ENCODE measurements at regions not wholly inside any gene's neighbourhood (a gene's known extent, or its start where the extent isn't known, plus 50 kb on each side); places are given as distances from the start of the nearest gene placed in this dataset.

DNA sequence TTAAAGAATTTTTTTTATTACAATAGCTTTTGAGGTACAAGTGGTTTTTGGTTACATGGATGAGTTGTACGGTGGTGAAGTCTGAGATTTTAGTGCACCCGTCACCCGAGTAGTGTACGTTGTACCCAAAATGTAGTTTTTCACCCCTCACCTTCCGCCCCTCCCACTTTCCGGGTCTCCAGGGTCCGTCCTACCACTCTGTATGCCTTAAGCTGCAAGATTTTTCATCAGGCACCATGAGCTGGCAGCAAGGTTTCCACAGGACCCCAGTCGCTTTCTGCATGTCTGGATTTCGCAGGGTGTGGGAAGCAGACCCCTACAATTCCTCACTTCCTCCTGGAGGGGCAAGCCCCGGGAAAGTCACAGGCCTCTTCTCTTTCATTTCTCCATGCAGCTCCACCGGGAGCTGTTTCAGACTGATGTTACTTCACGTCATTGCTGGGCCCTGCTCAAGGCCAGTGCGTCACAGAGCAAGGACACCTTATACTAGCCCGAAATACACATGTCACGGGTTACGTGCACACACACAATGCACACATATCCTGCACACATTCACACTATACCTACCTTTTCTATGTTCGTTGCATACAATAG is 179.1 kb downstream of the ZFP36L2 start:
- H3K4me2 ChIP-seq (ENCODE audit: extremely low read depth, insufficient read depth, low read length) = no peak overlapping the region
- H3K36me3 ChIP-seq (ENCODE audit: control insufficient read depth, insufficient read depth, low read length) = no peaks in the 10 kb centered on the region
- H3K27me3 ChIP-seq (ENCODE audit: control insufficient read depth, insufficient read depth, low read length) = no peaks in the 10 kb centered on the region
- TF ChIP-seq EZH2 (IDR thresholded peaks at IDR 0.05; ENCODE audit: low read length, missing control alignments) (no peak), CTCF (conservative IDR thresholded peaks at IDR 0.05 in 1 of 2, IDR thresholded peaks at IDR 0.05 in 1 of 2; ENCODE audit: low read depth in 1 of 2, low read length in 2 of 2) (no peak)
- no peak overlapping the region for H2AFZ ChIP-seq (ENCODE audit: low read length)
- DNase-seq (ENCODE audit: low read depth in 2 of 2) = no peak
- H3K4me3 ChIP-seq (replicated peaks in 1 of 4; ENCODE audit: control extremely low read depth in 1 of 4, insufficient read depth in 1 of 4, low read depth in 3 of 4, low read length in 4 of 4) = no peak overlapping the region
- H3K27ac ChIP-seq (ENCODE audit: insufficient read depth, low read length) = no peak overlapping the region
- H3K4me1 ChIP-seq (ENCODE audit: control insufficient read depth, extremely low read depth, insufficient read depth, low read length) = peaks cover 21% of the 10 kb centered on the region
- H3K9me3 ChIP-seq (ENCODE audit: control insufficient read depth, insufficient read depth, low read depth, low read length) = no peaks in the 10 kb centered on the region
- no peaks in the 10 kb centered on the region for H3K79me2 ChIP-seq (ENCODE audit: control insufficient read depth, insufficient read depth, low read length)
- H4K20me1 ChIP-seq (ENCODE audit: control insufficient read depth, extremely low read depth, insufficient read depth, low read length) = no peaks in the 10 kb centered on the region
- H3K9ac ChIP-seq (ENCODE audit: insufficient read depth, low read length) = no peak overlapping the region

- no peak for TF ChIP-seq CTCF (conservative IDR thresholded peaks at IDR 0.05 in 1 of 2, IDR thresholded peaks at IDR 0.05 in 1 of 2; ENCODE audit: low read depth in 1 of 2, low read length in 2 of 2)
- no peak for TF ChIP-seq EZH2 (IDR thresholded peaks at IDR 0.05; ENCODE audit: low read length, missing control alignments)
- Histone ChIP-seq H3K79me2 (ENCODE audit: control insufficient read depth, insufficient read depth, low read length) (no peaks in the 10 kb centered on the region), H3K27me3 (ENCODE audit: control insufficient read depth, insufficient read depth, low read length) (no peaks in the 10 kb centered on the region), H3K27ac (ENCODE audit: insufficient read depth, low read length) (no peak overlapping the region), H4K20me1 (ENCODE audit: control insufficient read depth, extremely low read depth, insufficient read depth, low read length) (no peaks in the 10 kb centered on the region), H3K4me3 (replicated peaks in 1 of 4; ENCODE audit: control extremely low read depth in 1 of 4, insufficient read depth in 1 of 4, low read depth in 3 of 4, low read length in 4 of 4) (no peak overlapping the region), H2AFZ (ENCODE audit: low read length) (peak overlapping the region; percentile 66), H3K4me2 (ENCODE audit: extremely low read depth, insufficient read depth, low read length) (no peak overlapping the region), H3K9me3 (ENCODE audit: control insufficient read depth, insufficient read depth, low read depth, low read length) (no peaks in the 10 kb centered on the region), H3K9ac (ENCODE audit: insufficient read depth, low read length) (no peak overlapping the region), H3K4me1 (ENCODE audit: control insufficient read depth, extremely low read depth, insufficient read depth, low read length) (peaks cover 24% of the 10 kb centered on the region), H3K36me3 (ENCODE audit: control insufficient read depth, insufficient read depth, low read length) (no peaks in the 10 kb centered on the region)
- no peak for DNase-seq (ENCODE audit: low read depth in 2 of 2)
Measured at GRCh38 chr2:43045866-43046265, 180.5 kb downstream of the ZFP36L2 start.

DNA sequence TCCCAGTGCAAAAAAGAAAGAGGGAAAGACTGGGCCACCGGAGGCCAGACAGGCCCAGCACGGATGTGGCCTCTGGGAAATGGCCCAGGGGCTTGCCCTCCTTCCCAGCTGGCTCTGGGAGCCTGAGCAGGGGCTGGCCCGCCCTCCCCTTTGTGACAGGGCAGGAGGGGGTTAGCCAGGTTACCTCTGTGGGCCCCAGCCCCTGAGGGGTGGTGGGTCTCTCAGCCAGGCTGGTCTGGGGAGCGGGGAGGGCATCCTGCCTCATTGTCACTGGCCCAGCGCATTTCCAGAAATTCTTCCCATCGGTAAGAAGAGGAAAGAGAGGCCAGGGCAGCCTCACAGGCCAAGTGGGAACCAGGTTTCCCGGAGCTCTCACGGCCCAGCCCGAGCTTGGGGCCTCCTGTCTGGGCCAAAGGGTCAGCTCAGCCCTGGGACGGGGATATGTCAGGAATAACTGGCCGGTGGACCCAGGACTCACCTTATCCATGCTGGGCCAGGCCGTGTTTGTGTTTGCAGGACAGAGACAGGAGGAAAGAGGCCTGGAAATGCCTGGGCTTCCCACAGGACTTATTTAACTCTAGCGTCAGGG is 182.2 kb downstream of the ZFP36L2 start:
- Histone ChIP-seq H3K79me2 (ENCODE audit: control insufficient read depth, insufficient read depth, low read length) (no peaks in the 10 kb centered on the region), H4K20me1 (ENCODE audit: control insufficient read depth, extremely low read depth, insufficient read depth, low read length) (no peaks in the 10 kb centered on the region), H3K27me3 (ENCODE audit: control insufficient read depth, insufficient read depth, low read length) (no peaks in the 10 kb centered on the region), H3K4me3 (replicated peaks in 1 of 4; ENCODE audit: control extremely low read depth in 1 of 4, insufficient read depth in 1 of 4, low read depth in 3 of 4, low read length in 4 of 4) (no peak overlapping the region), H3K9me3 (ENCODE audit: control insufficient read depth, insufficient read depth, low read depth, low read length) (no peaks in the 10 kb centered on the region), H3K36me3 (ENCODE audit: control insufficient read depth, insufficient read depth, low read length) (no peaks in the 10 kb centered on the region), H3K9ac (ENCODE audit: insufficient read depth, low read length) (no peak overlapping the region), H3K4me2 (ENCODE audit: extremely low read depth, insufficient read depth, low read length) (no peak overlapping the region), H3K27ac (ENCODE audit: insufficient read depth, low read length) (no peak overlapping the region), H3K4me1 (ENCODE audit: control insufficient read depth, extremely low read depth, insufficient read depth, low read length) (peaks cover 22% of the 10 kb centered on the region), H2AFZ (ENCODE audit: low read length) (no peak overlapping the region)
- TF ChIP-seq EZH2 (IDR thresholded peaks at IDR 0.05; ENCODE audit: low read length, missing control alignments) (no peak), CTCF (conservative IDR thresholded peaks at IDR 0.05 in 1 of 2, IDR thresholded peaks at IDR 0.05 in 1 of 2; ENCODE audit: low read depth in 1 of 2, low read length in 2 of 2) (no peak)
- no peak for DNase-seq (ENCODE audit: low read depth in 2 of 2)

Data from fibroblast of lung (primary cell).